ENCODE measurements at regions not wholly inside any gene's neighbourhood (a gene's known extent, or its start where the extent isn't known, plus 50 kb on each side); places are given as distances from the start of the nearest gene placed in this dataset.
A peak's percentile ranks its signal among the peaks of the same experiment; 100 is the strongest.

GRCh38 chr2:7356909-7357584 is 439.8 kb downstream of the RNF144A start:
- Histone ChIP-seq H3K4me3 (ENCODE audit: low read length in 3 of 3) (no peak overlapping the region), H3K27ac (ENCODE audit: low read depth, low read length) (no peak overlapping the region), H3K9me3 (ENCODE audit: control insufficient read depth in 3 of 3, low read length in 3 of 3) (no peaks in the 10 kb centered on the region), H3K9ac (ENCODE audit: low read depth in 1 of 3, low read length in 3 of 3) (no peak overlapping the region), H3K36me3 (ENCODE audit: control insufficient read depth in 3 of 3, insufficient read depth in 3 of 3, low read length in 3 of 3) (no peaks in the 10 kb centered on the region), H3K27me3 (ENCODE audit: control insufficient read depth in 3 of 3, insufficient read depth in 3 of 3, low read length in 3 of 3) (no peaks in the 10 kb centered on the region), H3K4me1 (ENCODE audit: control insufficient read depth in 3 of 3, insufficient read depth in 3 of 3, low read length in 3 of 3) (no peaks in the 10 kb centered on the region)

GRCh38 chr2:7357993-7358392 is 440.8 kb downstream of the RNF144A start:
- H3K4me1 ChIP-seq (ENCODE audit: control insufficient read depth in 3 of 3, insufficient read depth in 3 of 3, low read length in 3 of 3), result no peaks in the 10 kb centered on the region
- no peaks in the 10 kb centered on the region for H3K27me3 ChIP-seq (ENCODE audit: control insufficient read depth in 3 of 3, insufficient read depth in 3 of 3, low read length in 3 of 3)
- no peak overlapping the region for H3K4me3 ChIP-seq (ENCODE audit: low read length in 3 of 3)
- H3K9me3 ChIP-seq (ENCODE audit: control insufficient read depth in 3 of 3, low read length in 3 of 3), result no peaks in the 10 kb centered on the region
- H3K36me3 ChIP-seq (ENCODE audit: control insufficient read depth in 3 of 3, insufficient read depth in 3 of 3, low read length in 3 of 3), result no peaks in the 10 kb centered on the region
- no peak overlapping the region for H3K27ac ChIP-seq (ENCODE audit: low read depth, low read length)
- no peak overlapping the region for H3K9ac ChIP-seq (ENCODE audit: low read depth in 1 of 3, low read length in 3 of 3)

GRCh38 chr2:7358865-7359447 is 441.7 kb downstream of the RNF144A start:
- Histone ChIP-seq H3K4me1 (ENCODE audit: control insufficient read depth in 3 of 3, insufficient read depth in 3 of 3, low read length in 3 of 3) (no peaks in the 10 kb centered on the region), H3K36me3 (ENCODE audit: control insufficient read depth in 3 of 3, insufficient read depth in 3 of 3, low read length in 3 of 3) (no peaks in the 10 kb centered on the region), H3K27ac (ENCODE audit: low read depth, low read length) (no peak overlapping the region), H3K4me3 (ENCODE audit: low read length in 3 of 3) (no peak overlapping the region), H3K9me3 (ENCODE audit: control insufficient read depth in 3 of 3, low read length in 3 of 3) (no peaks in the 10 kb centered on the region), H3K27me3 (ENCODE audit: control insufficient read depth in 3 of 3, insufficient read depth in 3 of 3, low read length in 3 of 3) (no peaks in the 10 kb centered on the region), H3K9ac (ENCODE audit: low read depth in 1 of 3, low read length in 3 of 3) (no peak overlapping the region)

GRCh38 chr2:7363906-7364305 is 446.7 kb downstream of the RNF144A start:
- Histone ChIP-seq H3K9me3 (ENCODE audit: control insufficient read depth in 3 of 3, low read length in 3 of 3) (peaks cover 0 to 2% (median 0%) of the 10 kb centered on the region in 3 donors), H3K27me3 (ENCODE audit: control insufficient read depth in 3 of 3, insufficient read depth in 3 of 3, low read length in 3 of 3) (no peaks in the 10 kb centered on the region), H3K9ac (ENCODE audit: low read depth in 1 of 3, low read length in 3 of 3) (no peak overlapping the region), H3K4me3 (ENCODE audit: low read length in 3 of 3) (no peak overlapping the region), H3K27ac (ENCODE audit: low read depth, low read length) (no peak overlapping the region), H3K4me1 (ENCODE audit: control insufficient read depth in 3 of 3, insufficient read depth in 3 of 3, low read length in 3 of 3) (no peaks in the 10 kb centered on the region), H3K36me3 (ENCODE audit: control insufficient read depth in 3 of 3, insufficient read depth in 3 of 3, low read length in 3 of 3) (no peaks in the 10 kb centered on the region)

- Histone ChIP-seq H3K27ac (ENCODE audit: low read depth, low read length) (no peak overlapping the region), H3K9ac (ENCODE audit: low read depth in 1 of 3, low read length in 3 of 3) (no peak overlapping the region)
Measured at GRCh38 chr2:7368211-7368610, 451.0 kb downstream of the RNF144A start.

GRCh38 chr2:7373156-7373555 is 455.9 kb downstream of the RNF144A start:
- no peak overlapping the region for H3K27ac ChIP-seq (ENCODE audit: low read depth, low read length)
- H3K36me3 ChIP-seq (ENCODE audit: control insufficient read depth in 3 of 3, insufficient read depth in 3 of 3, low read length in 3 of 3), result no peaks in the 10 kb centered on the region
- H3K9ac ChIP-seq (ENCODE audit: low read depth in 1 of 3, low read length in 3 of 3), result no peak overlapping the region
- peaks cover 0 to 2% (median 0%) of the 10 kb centered on the region in 3 donors for H3K27me3 ChIP-seq (ENCODE audit: control insufficient read depth in 3 of 3, insufficient read depth in 3 of 3, low read length in 3 of 3)
- H3K4me3 ChIP-seq (ENCODE audit: low read length in 3 of 3), result no peak overlapping the region
- peaks cover 0 to 1% (median 0%) of the 10 kb centered on the region in 3 donors for H3K4me1 ChIP-seq (ENCODE audit: control insufficient read depth in 3 of 3, insufficient read depth in 3 of 3, low read length in 3 of 3)
- peaks cover 0 to 4% (median 0%) of the 10 kb centered on the region in 3 donors for H3K9me3 ChIP-seq (ENCODE audit: control insufficient read depth in 3 of 3, low read length in 3 of 3)

More at GRCh38 chr2:7368211-7368610, 451.0 kb downstream of the RNF144A start:
- Histone ChIP-seq H3K4me3 (ENCODE audit: low read length in 3 of 3) (no peak overlapping the region), H3K27me3 (ENCODE audit: control insufficient read depth in 3 of 3, insufficient read depth in 3 of 3, low read length in 3 of 3) (no peaks in the 10 kb centered on the region), H3K9me3 (ENCODE audit: control insufficient read depth in 3 of 3, low read length in 3 of 3) (peaks cover 0 to 4% (median 0%) of the 10 kb centered on the region in 3 donors), H3K36me3 (ENCODE audit: control insufficient read depth in 3 of 3, insufficient read depth in 3 of 3, low read length in 3 of 3) (no peaks in the 10 kb centered on the region), H3K4me1 (ENCODE audit: control insufficient read depth in 3 of 3, insufficient read depth in 3 of 3, low read length in 3 of 3) (no peaks in the 10 kb centered on the region)

- H3K4me3 ChIP-seq (ENCODE audit: low read length in 3 of 3), result no peak overlapping the region
- H3K4me1 ChIP-seq (ENCODE audit: control insufficient read depth in 3 of 3, insufficient read depth in 3 of 3, low read length in 3 of 3), result peaks cover 0 to 4% (median 0%) of the 10 kb centered on the region in 3 donors
- H3K9ac ChIP-seq (ENCODE audit: low read depth in 1 of 3, low read length in 3 of 3), result no peak overlapping the region
- H3K27me3 ChIP-seq (ENCODE audit: control insufficient read depth in 3 of 3, insufficient read depth in 3 of 3, low read length in 3 of 3), result peaks cover 0 to 2% (median 0%) of the 10 kb centered on the region in 3 donors
- no peaks in the 10 kb centered on the region for H3K9me3 ChIP-seq (ENCODE audit: control insufficient read depth in 3 of 3, low read length in 3 of 3)
- H3K36me3 ChIP-seq (ENCODE audit: control insufficient read depth in 3 of 3, insufficient read depth in 3 of 3, low read length in 3 of 3), result no peaks in the 10 kb centered on the region
- no peak overlapping the region for H3K27ac ChIP-seq (ENCODE audit: low read depth, low read length)
Measured at GRCh38 chr2:7375901-7376300, 458.7 kb downstream of the RNF144A start.

GRCh38 chr2:7377916-7378569 is 460.8 kb downstream of the RNF144A start:
- peak overlapping the region in 1 of 3 donors; percentile 26 for H3K9ac ChIP-seq (ENCODE audit: low read depth in 1 of 3, low read length in 3 of 3)
- no peaks in the 10 kb centered on the region for H3K9me3 ChIP-seq (ENCODE audit: control insufficient read depth in 3 of 3, low read length in 3 of 3)
- no peaks in the 10 kb centered on the region for H3K36me3 ChIP-seq (ENCODE audit: control insufficient read depth in 3 of 3, insufficient read depth in 3 of 3, low read length in 3 of 3)
- H3K4me1 ChIP-seq (ENCODE audit: control insufficient read depth in 3 of 3, insufficient read depth in 3 of 3, low read length in 3 of 3), result peaks cover 0 to 4% (median 0%) of the 10 kb centered on the region in 3 donors
- no peak overlapping the region for H3K27ac ChIP-seq (ENCODE audit: low read depth, low read length)
- H3K27me3 ChIP-seq (ENCODE audit: control insufficient read depth in 3 of 3, insufficient read depth in 3 of 3, low read length in 3 of 3), result peaks cover 0 to 3% (median 2%) of the 10 kb centered on the region in 3 donors
- no peak overlapping the region for H3K4me3 ChIP-seq (ENCODE audit: low read length in 3 of 3)

- no peaks in the 10 kb centered on the region for H3K9me3 ChIP-seq (ENCODE audit: control insufficient read depth in 3 of 3, low read length in 3 of 3)
- no peak overlapping the region for H3K4me3 ChIP-seq (ENCODE audit: low read length in 3 of 3)
- no peaks in the 10 kb centered on the region for H3K36me3 ChIP-seq (ENCODE audit: control insufficient read depth in 3 of 3, insufficient read depth in 3 of 3, low read length in 3 of 3)
- H3K27me3 ChIP-seq (ENCODE audit: control insufficient read depth in 3 of 3, insufficient read depth in 3 of 3, low read length in 3 of 3), result peaks cover 0 to 3% (median 2%) of the 10 kb centered on the region in 3 donors
- peaks cover 0 to 4% (median 0%) of the 10 kb centered on the region in 3 donors for H3K4me1 ChIP-seq (ENCODE audit: control insufficient read depth in 3 of 3, insufficient read depth in 3 of 3, low read length in 3 of 3)
- H3K9ac ChIP-seq (ENCODE audit: low read depth in 1 of 3, low read length in 3 of 3), result no peak overlapping the region
- no peak overlapping the region for H3K27ac ChIP-seq (ENCODE audit: low read depth, low read length)
Measured at GRCh38 chr2:7378591-7378990, 461.4 kb downstream of the RNF144A start.

GRCh38 chr2:7379799-7380198 is 462.6 kb downstream of the RNF144A start:
- Histone ChIP-seq H3K4me3 (ENCODE audit: low read length in 3 of 3) (no peak overlapping the region), H3K9ac (ENCODE audit: low read depth in 1 of 3, low read length in 3 of 3) (no peak overlapping the region), H3K4me1 (ENCODE audit: control insufficient read depth in 3 of 3, insufficient read depth in 3 of 3, low read length in 3 of 3) (peaks cover 0 to 4% (median 0%) of the 10 kb centered on the region in 3 donors), H3K27me3 (ENCODE audit: control insufficient read depth in 3 of 3, insufficient read depth in 3 of 3, low read length in 3 of 3) (peaks cover 0 to 3% (median 3%) of the 10 kb centered on the region in 3 donors), H3K36me3 (ENCODE audit: control insufficient read depth in 3 of 3, insufficient read depth in 3 of 3, low read length in 3 of 3) (no peaks in the 10 kb centered on the region), H3K27ac (ENCODE audit: low read depth, low read length) (no peak overlapping the region), H3K9me3 (ENCODE audit: control insufficient read depth in 3 of 3, low read length in 3 of 3) (no peaks in the 10 kb centered on the region)
